Breast epithelium (tissue), 3 donors: ENCODE measurements at regions not wholly inside any gene's neighbourhood (a gene's known extent, or its start where the extent isn't known, plus 50 kb on each side); places are given as distances from the start of the nearest gene placed in this dataset.

Experiments
- CTCF ChIP-seq, 3 donors: fragments of 450-650 bp; IDR thresholded peaks; one replicate each; pipeline ENCODE4 v1.5.1; 2016 to 2017; ENCODE audit warnings: antibody characterized with exemption in 3 of 3, mild to moderate bottlenecking in 3 of 3, moderate library complexity in 3 of 3
- POLR2A ChIP-seq: fragments of 450-650 bp; IDR thresholded peaks from one replicate; pipeline ENCODE4 v1.6.1; 2016; ENCODE audit warnings: antibody characterized with exemption, mild to moderate bottlenecking, moderate library complexity

- TF ChIP-seq CTCF (IDR thresholded peaks at IDR 0.05) (no peak), POLR2A (no peak)
These were observed 445.9 kb upstream of the ANO3 start for GRCh38 chr11:25886036-25886435.
